K562 (cell line): ENCODE measurements at regions not wholly inside any gene's neighbourhood (a gene's known extent, or its start where the extent isn't known, plus 50 kb on each side); places are given as distances from the start of the nearest gene placed in this dataset.
"Not testable (repeated sequence)": the region's sequence is repeated elsewhere in the genome, so short reads cannot be mapped to it uniquely, and the experiment has no call there.

Experiments
- BHLHE40 ChIP-seq: IDR thresholded peaks from 2 replicates; pipeline ENCODE4 v1.6.1; 2011; ENCODE audit warnings: low read length, improper control_type of control experiment
- EP400 ChIP-seq: fragments of 450-650 bp; IDR thresholded peaks from 2 replicates; pipeline ENCODE4 v1.6.1; 2017; ENCODE audit warnings: antibody characterized with exemption, mild to moderate bottlenecking, moderate library complexity
- GTF3C2 ChIP-seq: IDR thresholded peaks from 3 replicates; pipeline ENCODE4 v1.6.1; 2011; ENCODE audit warnings: borderline replicate concordance, mild to moderate bottlenecking, moderate library complexity; ENCODE audit not compliant: insufficient read length; ENCODE audit errors: extremely low read depth
- PATZ1 ChIP-seq: fragments of 250-450 bp; sonication (Bioruptor Pico); IDR thresholded peaks from 2 replicates; pipeline ENCODE4 v1.5.0; 2020; ENCODE audit warnings: mild to moderate bottlenecking, borderline replicate concordance
- POLR2A ChIP-seq: fragments of 450-650 bp; conservative IDR thresholded peaks from 2 replicates; pipeline ENCODE4 v1.6.1; 2016
- RUNX1 ChIP-seq: sonication (generic); IDR thresholded peaks from 2 replicates; pipeline ENCODE4 v1.6.1; 2016; ENCODE audit warnings: antibody characterized with exemption, low read depth
- SAP30 ChIP-seq: fragments of 200-600 bp; sonication (generic); IDR thresholded peaks from 2 replicates; pipeline ENCODE4 v1.6.1; 2012; ENCODE audit warnings: borderline replicate concordance, low read depth, mild to moderate bottlenecking, moderate library complexity, low read length, control low read depth, inconsistent platforms; ENCODE audit not compliant: insufficient read depth, poor library complexity, severe bottlenecking
- SRF ChIP-seq, 2 experiments: fragments of 250-450, 450-650 bp in 1 of 2; sonication (Bioruptor Pico) in 1 of 2; sonication (generic) in 1 of 2; formaldehyde crosslinking; IDR thresholded peaks; 2 replicates each; pipeline versions ENCODE4 v1.5.0 to v1.5.1; 2020 to 2022; ENCODE audit warnings: mild to moderate bottlenecking in 1 of 2, missing genetic modification reagents in 1 of 2
- ZNF780A ChIP-seq: fragments of 250-450 bp; sonication (Bioruptor Pico); IDR thresholded peaks from 2 replicates; pipeline ENCODE4 v1.5.0; 2021; ENCODE audit warnings: mild to moderate bottlenecking
- TF ChIP-seq, protein P1 (sequence below): fragments of 450-650 bp; formaldehyde crosslinking; IDR thresholded peaks from 2 replicates; pipeline ENCODE4 v1.4.0; 2020; ENCODE audit warnings: mild to moderate bottlenecking, moderate library complexity

DNA sequence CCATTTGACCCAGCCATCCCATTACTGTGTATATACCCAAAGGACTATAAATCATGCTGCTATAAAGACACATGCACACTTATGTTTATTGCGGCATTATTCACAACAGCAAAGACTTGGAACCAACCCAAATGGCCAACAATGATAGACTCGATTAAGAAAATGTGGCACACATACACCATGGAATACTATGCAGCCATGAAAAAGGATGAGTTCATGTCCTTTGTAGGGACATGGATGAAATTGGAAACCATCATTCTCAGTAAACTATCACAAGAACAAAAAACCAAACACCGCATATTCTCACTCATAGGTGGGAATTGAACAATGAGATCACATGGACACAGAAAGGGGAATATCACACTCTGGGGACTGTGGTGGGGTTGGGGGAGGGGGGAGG lies 242.7 kb upstream of the FOXF1 start:
- not testable (repeated sequence) for TF ChIP-seq POLR2A; RUNX1; EP400; BHLHE40; SAP30; GTF3C2; SRF (CRISPR knock-in tag; IDR thresholded peaks at IDR 0.05); PATZ1 (CRISPR knock-in tag); ZNF780A (CRISPR knock-in tag)
- TF ChIP-seq, protein P1, sequence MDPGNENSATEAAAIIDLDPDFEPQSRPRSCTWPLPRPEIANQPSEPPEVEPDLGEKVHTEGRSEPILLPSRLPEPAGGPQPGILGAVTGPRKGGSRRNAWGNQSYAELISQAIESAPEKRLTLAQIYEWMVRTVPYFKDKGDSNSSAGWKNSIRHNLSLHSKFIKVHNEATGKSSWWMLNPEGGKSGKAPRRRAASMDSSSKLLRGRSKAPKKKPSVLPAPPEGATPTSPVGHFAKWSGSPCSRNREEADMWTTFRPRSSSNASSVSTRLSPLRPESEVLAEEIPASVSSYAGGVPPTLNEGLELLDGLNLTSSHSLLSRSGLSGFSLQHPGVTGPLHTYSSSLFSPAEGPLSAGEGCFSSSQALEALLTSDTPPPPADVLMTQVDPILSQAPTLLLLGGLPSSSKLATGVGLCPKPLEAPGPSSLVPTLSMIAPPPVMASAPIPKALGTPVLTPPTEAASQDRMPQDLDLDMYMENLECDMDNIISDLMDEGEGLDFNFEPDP (CRISPR knock-in tag) = not testable (repeated sequence)
